Osteocyte (in vitro differentiated cells): ENCODE measurements at regions not wholly inside any gene's neighbourhood (a gene's known extent, or its start where the extent isn't known, plus 50 kb on each side); places are given as distances from the start of the nearest gene placed in this dataset.

Source experiments
- DNase-seq: peaks from one replicate; pipeline ENCODE4 v3.0.0; 2021; ENCODE audit warnings: mixed read lengths; ENCODE audit not compliant: unreplicated experiment; ENCODE audit errors: extremely low spot score
- H3K27ac Mint-ChIP-seq: one replicate; pipeline ENCODE4 v1.8.0; 2021; ENCODE audit warnings: mild to moderate bottlenecking, mixed read lengths; ENCODE audit not compliant: unreplicated experiment
- H3K27me3 Mint-ChIP-seq: one replicate; pipeline ENCODE4 v1.8.0; 2021; ENCODE audit warnings: mixed read lengths; ENCODE audit not compliant: unreplicated experiment
- H3K36me3 Mint-ChIP-seq: one replicate; pipeline ENCODE4 v1.8.0; 2021; ENCODE audit warnings: mixed read lengths; ENCODE audit not compliant: unreplicated experiment
- H3K4me1 Mint-ChIP-seq: one replicate; pipeline ENCODE4 v1.8.0; 2021; ENCODE audit warnings: mixed read lengths; ENCODE audit not compliant: unreplicated experiment
- H3K4me3 Mint-ChIP-seq: one replicate; pipeline ENCODE4 v1.8.0; 2021; ENCODE audit warnings: mild to moderate bottlenecking, moderate library complexity, mixed read lengths; ENCODE audit not compliant: unreplicated experiment
- H3K9me3 Mint-ChIP-seq: one replicate; pipeline ENCODE4 v1.8.0; 2021; ENCODE audit warnings: mixed read lengths; ENCODE audit not compliant: unreplicated experiment
- TF ChIP-seq, protein P1 (sequence below): fragments of 200-600 bp; sonication (generic); IDR thresholded peaks from 2 replicates; pipeline ENCODE4 v1.5.0; 2021; ENCODE audit warnings: antibody characterized with exemption, mild to moderate bottlenecking, moderate library complexity

DNA sequence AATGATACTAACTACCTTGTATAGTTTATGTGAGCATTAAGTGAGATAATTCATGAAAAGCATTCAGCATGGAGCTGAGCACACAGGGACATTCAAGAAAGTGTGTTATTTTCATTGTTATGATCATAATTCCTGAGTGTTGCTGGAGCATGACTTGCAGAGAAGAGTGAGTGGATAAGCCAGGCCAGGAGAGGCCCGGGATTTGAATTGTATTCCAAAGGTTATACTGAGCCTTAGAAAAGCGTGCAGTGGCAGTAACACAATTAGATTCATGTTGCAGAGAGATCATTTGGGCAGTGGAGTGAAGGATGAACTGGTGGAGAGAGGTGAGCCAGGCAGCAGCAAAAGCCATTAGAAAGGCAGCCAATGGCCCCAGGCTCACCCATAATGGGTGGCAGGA, 142.9 kb upstream of the SH3BP4 start:
- Mint-ChIP-seq H3K4me3 (no peak overlapping the region), H3K27me3 (peaks cover 14% of the 10 kb centered on the region), H3K4me1 (no peaks in the 10 kb centered on the region), H3K27ac (no peak overlapping the region), H3K36me3 (peaks cover 4% of the 10 kb centered on the region), H3K9me3 (peaks cover 5% of the 10 kb centered on the region)
- DNase-seq, result no peak
- TF ChIP-seq, protein P1, sequence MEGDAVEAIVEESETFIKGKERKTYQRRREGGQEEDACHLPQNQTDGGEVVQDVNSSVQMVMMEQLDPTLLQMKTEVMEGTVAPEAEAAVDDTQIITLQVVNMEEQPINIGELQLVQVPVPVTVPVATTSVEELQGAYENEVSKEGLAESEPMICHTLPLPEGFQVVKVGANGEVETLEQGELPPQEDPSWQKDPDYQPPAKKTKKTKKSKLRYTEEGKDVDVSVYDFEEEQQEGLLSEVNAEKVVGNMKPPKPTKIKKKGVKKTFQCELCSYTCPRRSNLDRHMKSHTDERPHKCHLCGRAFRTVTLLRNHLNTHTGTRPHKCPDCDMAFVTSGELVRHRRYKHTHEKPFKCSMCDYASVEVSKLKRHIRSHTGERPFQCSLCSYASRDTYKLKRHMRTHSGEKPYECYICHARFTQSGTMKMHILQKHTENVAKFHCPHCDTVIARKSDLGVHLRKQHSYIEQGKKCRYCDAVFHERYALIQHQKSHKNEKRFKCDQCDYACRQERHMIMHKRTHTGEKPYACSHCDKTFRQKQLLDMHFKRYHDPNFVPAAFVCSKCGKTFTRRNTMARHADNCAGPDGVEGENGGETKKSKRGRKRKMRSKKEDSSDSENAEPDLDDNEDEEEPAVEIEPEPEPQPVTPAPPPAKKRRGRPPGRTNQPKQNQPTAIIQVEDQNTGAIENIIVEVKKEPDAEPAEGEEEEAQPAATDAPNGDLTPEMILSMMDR, result no peak

DNA sequence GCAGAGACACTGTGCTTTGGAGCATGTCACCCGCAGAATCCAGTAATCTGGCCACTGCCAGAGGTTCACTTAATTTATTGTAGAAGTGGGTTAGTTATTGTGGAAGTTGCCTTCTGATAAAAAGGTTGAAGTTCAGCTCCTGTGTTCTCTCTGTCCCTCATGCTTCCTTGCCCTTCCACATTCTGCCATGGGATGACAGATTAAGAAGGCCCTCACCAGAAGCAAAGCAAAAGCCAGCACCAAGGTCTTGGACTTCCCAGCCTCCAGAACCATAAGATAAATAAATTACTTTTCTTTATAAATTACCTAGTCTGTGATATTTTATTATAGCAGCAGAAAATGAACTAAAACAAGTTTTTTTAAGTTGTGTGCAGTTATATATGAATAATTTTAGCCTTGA, 145.0 kb upstream of the SH3BP4 start:
- Mint-ChIP-seq H3K4me3 (no peak overlapping the region), H3K4me1 (no peaks in the 10 kb centered on the region), H3K9me3 (peaks cover 5% of the 10 kb centered on the region)

DNA sequence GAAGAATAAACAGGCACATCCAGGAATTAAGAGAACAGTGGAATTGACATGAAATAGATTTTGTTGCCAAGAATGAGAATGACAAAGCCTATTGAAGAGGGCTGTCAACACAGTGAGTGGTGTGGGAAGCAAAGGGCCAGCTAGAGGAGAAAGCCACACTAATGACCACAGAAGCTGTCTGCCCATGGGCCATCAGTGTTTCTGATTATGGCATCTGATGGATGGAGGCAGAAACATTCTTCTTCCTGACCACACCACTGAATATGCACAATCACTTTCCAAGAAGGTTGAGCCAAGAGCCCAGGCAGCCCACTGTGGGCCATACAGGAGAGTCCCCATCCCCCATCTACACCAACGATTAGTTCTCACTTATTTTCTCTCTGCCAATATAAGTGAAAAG, 146.0 kb upstream of the SH3BP4 start:
- Mint-ChIP-seq H3K27me3 (peaks cover 14% of the 10 kb centered on the region), H3K4me1 (no peaks in the 10 kb centered on the region), H3K9me3 (peaks cover 5% of the 10 kb centered on the region), H3K36me3 (peaks cover 4% of the 10 kb centered on the region), H3K4me3 (no peak overlapping the region), H3K27ac (no peak overlapping the region)
- TF ChIP-seq, protein P1, result no peak
- no peak for DNase-seq

More for the DNA sequence above, 145.0 kb upstream of the SH3BP4 start:
- H3K27ac Mint-ChIP-seq, result no peak overlapping the region
- no peak for DNase-seq
- TF ChIP-seq, protein P1, result no peak
- H3K36me3 Mint-ChIP-seq, result peaks cover 4% of the 10 kb centered on the region
- peaks cover 13% of the 10 kb centered on the region for H3K27me3 Mint-ChIP-seq

DNA sequence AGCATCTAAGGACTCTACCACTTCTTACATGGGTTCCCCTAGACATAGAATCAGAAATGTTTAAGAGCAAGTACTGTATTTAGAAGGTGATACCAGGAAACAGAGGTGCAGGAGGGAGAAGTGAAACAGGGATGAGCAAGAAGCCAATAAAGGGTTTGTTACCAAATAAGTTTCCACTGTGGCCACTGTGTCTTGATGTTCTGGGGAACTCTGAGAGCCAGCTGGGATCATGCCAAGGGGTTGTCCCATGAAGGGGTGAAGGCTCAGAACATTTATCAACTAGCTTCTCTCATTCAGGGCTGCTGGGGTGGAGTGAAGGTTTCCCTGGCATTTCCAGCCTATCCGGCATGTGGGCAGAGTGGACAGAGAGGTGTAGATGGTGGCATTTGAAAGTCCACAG, 147.1 kb upstream of the SH3BP4 start:
- TF ChIP-seq, protein P1, result no peak
- peaks cover 11% of the 10 kb centered on the region for H3K27me3 Mint-ChIP-seq

DNA sequence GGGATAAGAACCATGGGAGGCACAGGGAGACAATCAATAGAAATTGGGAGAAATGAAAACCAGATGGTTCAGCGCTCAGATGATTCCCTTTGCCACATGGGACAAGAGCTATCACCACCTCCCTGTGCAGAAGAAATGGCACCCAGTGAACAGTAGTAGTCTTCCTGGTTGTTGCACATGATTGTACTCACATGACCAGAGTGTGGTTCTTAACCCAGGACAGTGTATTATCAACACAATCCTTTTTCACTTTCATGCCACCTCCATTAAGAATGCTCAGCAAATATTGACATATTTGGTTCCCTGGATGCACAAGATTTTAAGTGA, 149.0 kb upstream of the SH3BP4 start:
- no peak overlapping the region for H3K27ac Mint-ChIP-seq
- H3K27me3 Mint-ChIP-seq, result peaks cover 7% of the 10 kb centered on the region
- H3K36me3 Mint-ChIP-seq, result peaks cover 4% of the 10 kb centered on the region
- H3K4me1 Mint-ChIP-seq, result no peaks in the 10 kb centered on the region
- no peak for DNase-seq
- peaks cover 5% of the 10 kb centered on the region for H3K9me3 Mint-ChIP-seq
- TF ChIP-seq, protein P1, result no peak
- H3K4me3 Mint-ChIP-seq, result no peak overlapping the region

More for the DNA sequence above, 147.1 kb upstream of the SH3BP4 start:
- DNase-seq, result no peak
- peaks cover 4% of the 10 kb centered on the region for H3K36me3 Mint-ChIP-seq
- no peak overlapping the region for H3K4me3 Mint-ChIP-seq
- no peaks in the 10 kb centered on the region for H3K4me1 Mint-ChIP-seq
- peaks cover 5% of the 10 kb centered on the region for H3K9me3 Mint-ChIP-seq
- no peak overlapping the region for H3K27ac Mint-ChIP-seq
